OCI-LY7 (cell line): ENCODE measurements at regions not wholly inside any gene's neighbourhood (a gene's known extent, or its start where the extent isn't known, plus 50 kb on each side); places are given as distances from the start of the nearest gene placed in this dataset.

ENCODE experiments used
- BruUV-seq: library from RNA; stranded (reverse); fragments of 400-500 nt; replicated peaks from 2 replicates; lab custom pipeline; 2021; lab: Mats Ljungman, UMichigan
- CTCF ChIA-PET: fragments of 300-600 bp; sonication (Branson Sonifier 250); formaldehyde crosslinking; loops from one replicate; lab custom pipeline; 2022; ENCODE audit warnings: antibody characterized with exemption; ENCODE audit not compliant: unreplicated experiment; lab: Charles Lee
- POLR2A ChIA-PET: fragments of 300-600 bp; sonication (Branson Sonifier 250); formaldehyde crosslinking; loops from one replicate; lab custom pipeline; 2022; ENCODE audit warnings: antibody characterized with exemption; lab: Charles Lee
- DNase-seq: peaks from one replicate; pipeline ENCODE4 v3.0.0-alpha.2; 2015; ENCODE audit warnings: low spot score
- H2AFZ ChIP-seq: fragments of 200-600 bp; sonication (generic), shearing (Covaris generic); 2 replicates; pipeline ENCODE4 v1.6.1; 2014; ENCODE audit warnings: mild to moderate bottlenecking, antibody characterized with exemption, low read length, moderate library complexity
- H3K27ac ChIP-seq: fragments of 200-600 bp; sonication (generic); 2 replicates; pipeline ENCODE4 v1.5.1; 2014; ENCODE audit warnings: mixed run types, low read depth, mild to moderate bottlenecking, moderate library complexity, low read length, inconsistent platforms; ENCODE audit not compliant: poor library complexity, severe bottlenecking
- H3K36me3 ChIP-seq: fragments of 200-600 bp; sonication (generic); 2 replicates; pipeline ENCODE4 v1.6.1; 2014; ENCODE audit warnings: mild to moderate bottlenecking, antibody characterized with exemption, low read length, moderate library complexity, mixed read lengths; ENCODE audit not compliant: insufficient read depth
- H3K4me1 ChIP-seq: fragments of 200-600 bp; sonication (generic); 2 replicates; pipeline ENCODE4 v1.5.1; 2014; ENCODE audit warnings: mild to moderate bottlenecking, low read length; ENCODE audit not compliant: insufficient read depth, poor library complexity, severe bottlenecking
- H3K4me2 ChIP-seq: fragments of 200-600 bp; sonication (generic); 2 replicates; pipeline ENCODE4 v1.6.1; 2014; ENCODE audit warnings: mild to moderate bottlenecking, low read length
- H3K4me3 ChIP-seq: fragments of 200-600 bp; sonication (generic); 2 replicates; pipeline ENCODE4 v1.5.1; 2014; ENCODE audit warnings: mild to moderate bottlenecking, low read depth, low read length; ENCODE audit not compliant: poor library complexity, severe bottlenecking
- H3K79me2 ChIP-seq: fragments of 200-600 bp; sonication (generic); 2 replicates; pipeline ENCODE4 v1.6.1; 2016; ENCODE audit warnings: low read depth, mild to moderate bottlenecking, low read length, moderate library complexity, mixed read lengths; ENCODE audit not compliant: insufficient read depth
- H3K9me2 ChIP-seq: fragments of 200-600 bp; sonication (generic); 2 replicates; pipeline ENCODE4 v1.6.1; 2016; ENCODE audit warnings: mild to moderate bottlenecking, low read length, mixed read lengths; ENCODE audit not compliant: insufficient read depth
- H3K9me3 ChIP-seq: fragments of 200-600 bp; sonication (generic); 2 replicates; pipeline ENCODE4 v1.6.1; 2014; ENCODE audit warnings: mild to moderate bottlenecking, mixed run types, low read length, mixed read lengths
- H4K20me1 ChIP-seq: fragments of 200-600 bp; sonication (generic); 2 replicates; pipeline ENCODE4 v1.6.1; 2014; ENCODE audit warnings: mild to moderate bottlenecking, antibody characterized with exemption, low read length, moderate library complexity, mixed read lengths; ENCODE audit not compliant: insufficient read depth
- EZH2phosphoT487 ChIP-seq: fragments of 200-600 bp; sonication (generic); IDR thresholded peaks from 2 replicates; pipeline ENCODE4 v1.6.1; 2018; ENCODE audit warnings: low read depth, borderline replicate concordance, mild to moderate bottlenecking, mixed run types, antibody characterized with exemption, low read length, moderate library complexity, mixed read lengths
- intact Hi-C: fragments of 100-400 bp; cut with micrococcal nuclease; formaldehyde crosslinking; loops from one replicate; pipeline ENCODE4 v1.10.0; 2022; ENCODE audit not compliant: unreplicated experiment
- TF ChIP-seq, protein P1 (sequence below): fragments of 200-600 bp; sonication (generic); conservative IDR thresholded peaks from 2 replicates; pipeline ENCODE4 v1.5.1; 2014; ENCODE audit warnings: mild to moderate bottlenecking, antibody characterized with exemption, low read length, moderate library complexity, mixed read lengths

DNA sequence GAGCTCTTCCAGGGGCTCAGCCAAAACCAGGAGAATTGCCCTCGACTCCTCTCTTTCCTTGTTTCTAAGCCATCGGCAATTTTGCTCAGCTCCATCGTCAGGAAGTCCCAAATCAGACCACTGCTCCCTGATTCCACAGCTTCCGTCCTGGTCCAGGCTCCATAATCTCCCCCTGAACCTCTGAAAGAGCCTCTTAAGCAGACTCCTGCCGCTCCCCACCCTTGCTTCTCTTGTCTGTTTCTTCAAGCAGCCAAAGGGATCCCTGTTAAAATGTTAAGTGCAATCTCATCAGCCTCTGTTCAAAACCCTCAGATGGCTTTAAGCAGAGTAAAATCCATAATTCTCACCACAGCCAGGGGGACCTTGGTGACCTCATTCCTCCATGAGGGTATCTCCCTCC lies 244.7 kb upstream of the SPTLC3 start:
- Histone ChIP-seq H3K4me1 (no peaks in the 10 kb centered on the region), H4K20me1 (no peaks in the 10 kb centered on the region), H3K4me3 (no peak overlapping the region), H3K9me3 (no peaks in the 10 kb centered on the region), H3K4me2 (no peak overlapping the region), H3K27ac (no peak overlapping the region), H3K36me3 (no peaks in the 10 kb centered on the region), H3K79me2 (no peaks in the 10 kb centered on the region), H2AFZ (no peak overlapping the region), H3K9me2 (no peaks in the 10 kb centered on the region)
- ChIA-PET CTCF (no interaction called here), POLR2A (no interaction called here)
- BruUV-seq = no TSS peak
- intact Hi-C loops = no loop called here
- TF ChIP-seq, protein P1, sequence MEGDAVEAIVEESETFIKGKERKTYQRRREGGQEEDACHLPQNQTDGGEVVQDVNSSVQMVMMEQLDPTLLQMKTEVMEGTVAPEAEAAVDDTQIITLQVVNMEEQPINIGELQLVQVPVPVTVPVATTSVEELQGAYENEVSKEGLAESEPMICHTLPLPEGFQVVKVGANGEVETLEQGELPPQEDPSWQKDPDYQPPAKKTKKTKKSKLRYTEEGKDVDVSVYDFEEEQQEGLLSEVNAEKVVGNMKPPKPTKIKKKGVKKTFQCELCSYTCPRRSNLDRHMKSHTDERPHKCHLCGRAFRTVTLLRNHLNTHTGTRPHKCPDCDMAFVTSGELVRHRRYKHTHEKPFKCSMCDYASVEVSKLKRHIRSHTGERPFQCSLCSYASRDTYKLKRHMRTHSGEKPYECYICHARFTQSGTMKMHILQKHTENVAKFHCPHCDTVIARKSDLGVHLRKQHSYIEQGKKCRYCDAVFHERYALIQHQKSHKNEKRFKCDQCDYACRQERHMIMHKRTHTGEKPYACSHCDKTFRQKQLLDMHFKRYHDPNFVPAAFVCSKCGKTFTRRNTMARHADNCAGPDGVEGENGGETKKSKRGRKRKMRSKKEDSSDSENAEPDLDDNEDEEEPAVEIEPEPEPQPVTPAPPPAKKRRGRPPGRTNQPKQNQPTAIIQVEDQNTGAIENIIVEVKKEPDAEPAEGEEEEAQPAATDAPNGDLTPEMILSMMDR = no peak
- no peak for TF ChIP-seq EZH2phosphoT487
- DNase-seq = no peak

DNA sequence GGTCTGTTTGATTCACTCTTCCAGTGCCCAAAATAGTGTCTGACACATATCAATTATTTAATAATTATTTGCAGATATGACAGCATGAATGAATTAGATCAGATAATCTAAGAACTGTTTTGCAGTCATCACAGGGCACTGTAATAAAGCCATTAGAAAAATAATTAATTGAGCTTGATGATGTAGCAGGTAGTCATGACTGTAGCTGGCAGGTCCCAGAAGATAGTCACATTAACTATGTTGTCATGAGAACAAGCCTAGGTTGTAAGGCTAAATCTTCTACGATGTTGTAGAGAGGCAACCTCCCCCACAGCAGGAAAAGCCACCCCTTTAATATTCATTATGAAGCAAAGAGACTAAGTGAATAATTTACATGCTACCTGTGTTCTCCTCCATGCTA lies 243.9 kb upstream of the SPTLC3 start:
- no peaks in the 10 kb centered on the region for H3K36me3 ChIP-seq
- H2AFZ ChIP-seq = no peak overlapping the region
- DNase-seq = no peak
- intact Hi-C loops = no loop called here
- ChIA-PET POLR2A (no interaction called here), CTCF (no interaction called here)
- no peaks in the 10 kb centered on the region for H4K20me1 ChIP-seq
- no peaks in the 10 kb centered on the region for H3K4me1 ChIP-seq
- H3K9me2 ChIP-seq = no peaks in the 10 kb centered on the region
- H3K79me2 ChIP-seq = no peaks in the 10 kb centered on the region
- no peak overlapping the region for H3K4me2 ChIP-seq
- no TSS peak for BruUV-seq
- H3K4me3 ChIP-seq = no peak overlapping the region
- no peak overlapping the region for H3K27ac ChIP-seq
- TF ChIP-seq EZH2phosphoT487 = no peak
- TF ChIP-seq, protein P1 = no peak
- no peaks in the 10 kb centered on the region for H3K9me3 ChIP-seq

DNA sequence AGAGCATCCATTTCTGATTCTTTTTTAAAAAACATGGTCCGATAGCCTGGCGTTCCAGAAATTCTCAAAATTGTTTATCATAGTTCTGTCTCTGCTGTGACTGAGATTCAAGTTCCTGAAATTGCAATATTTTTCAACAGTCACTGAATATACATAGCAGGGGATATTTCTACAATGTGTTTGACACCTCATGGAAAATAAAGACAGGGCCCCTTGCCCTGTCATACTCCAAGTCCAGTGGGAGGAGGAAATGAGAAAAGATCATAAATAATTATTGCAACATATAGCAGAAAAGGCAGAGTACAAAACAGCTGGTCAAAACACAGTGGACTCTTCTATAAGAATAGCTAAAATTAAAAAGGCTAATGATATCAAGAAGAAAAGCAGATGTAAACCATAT lies 234.8 kb upstream of the SPTLC3 start:
- H4K20me1 ChIP-seq = no peaks in the 10 kb centered on the region
- intact Hi-C loops = no loop called here
- no peak overlapping the region for H3K27ac ChIP-seq
- TF ChIP-seq, protein P1 = no peak
- TF ChIP-seq EZH2phosphoT487 = no peak
- POLR2A ChIA-PET = no interaction called here
- H3K79me2 ChIP-seq = no peaks in the 10 kb centered on the region
- DNase-seq = no peak
- H3K4me1 ChIP-seq = no peaks in the 10 kb centered on the region
- H3K4me3 ChIP-seq = no peak overlapping the region
- no peaks in the 10 kb centered on the region for H3K9me3 ChIP-seq
- H3K36me3 ChIP-seq = no peaks in the 10 kb centered on the region
- no peaks in the 10 kb centered on the region for H3K9me2 ChIP-seq
- no peak overlapping the region for H2AFZ ChIP-seq
- CTCF ChIA-PET = no interaction called here
- H3K4me2 ChIP-seq = no peak overlapping the region
- BruUV-seq = no TSS peak
